ENCODE measurements at regions not wholly inside any gene's neighbourhood (a gene's known extent, or its start where the extent isn't known, plus 50 kb on each side); places are given as distances from the start of the nearest gene placed in this dataset.

GRCh38 chr4:20532871-20533870 is 167.1 kb upstream of the PACRGL start:
- no peak for DNase-seq

- no peak for DNase-seq
These were observed 161.4 kb upstream of the PACRGL start for GRCh38 chr4:20538905-20539304.

DNA sequence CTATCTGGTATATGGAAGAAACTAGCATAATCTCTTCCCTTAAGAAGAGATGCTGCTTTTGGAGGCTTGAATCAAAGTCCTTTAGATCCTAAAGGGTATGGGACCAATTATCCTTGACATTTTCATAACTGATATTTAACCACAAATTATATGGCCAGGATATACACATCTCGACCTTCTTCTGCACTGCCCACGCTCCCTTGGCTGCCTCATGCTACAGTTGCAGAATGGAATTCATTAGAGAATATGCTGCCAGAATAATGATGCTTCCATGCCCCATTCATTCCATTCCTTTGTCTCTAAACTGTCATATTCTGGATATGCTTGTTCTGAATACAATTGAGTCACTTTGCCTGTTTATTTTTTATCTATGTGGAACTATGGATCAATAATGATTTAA is 157.1 kb upstream of the PACRGL start:
- DNase-seq, result no peak

DNA sequence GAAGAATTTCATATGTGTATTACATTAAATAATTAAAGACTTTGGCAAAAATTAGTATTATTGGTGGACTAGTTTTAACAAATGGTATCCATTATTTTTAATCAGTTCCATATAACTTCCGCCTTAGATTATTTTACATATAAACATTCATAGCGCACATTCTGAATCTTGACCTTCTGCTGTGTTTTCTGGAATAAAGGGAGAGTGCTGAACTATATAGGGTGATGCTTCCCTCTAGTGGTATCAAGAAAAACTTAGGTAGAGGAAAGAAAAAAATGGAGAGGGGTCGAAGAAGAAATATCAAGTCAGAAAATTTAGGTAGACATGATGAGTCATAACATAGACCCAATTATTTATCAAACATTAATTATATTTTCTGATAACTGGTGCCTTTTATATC is 155.6 kb upstream of the PACRGL start:
- no peak for DNase-seq

- no peak for DNase-seq
These were observed 148.3 kb upstream of the PACRGL start for GRCh38 chr4:20552004-20552403.

DNA sequence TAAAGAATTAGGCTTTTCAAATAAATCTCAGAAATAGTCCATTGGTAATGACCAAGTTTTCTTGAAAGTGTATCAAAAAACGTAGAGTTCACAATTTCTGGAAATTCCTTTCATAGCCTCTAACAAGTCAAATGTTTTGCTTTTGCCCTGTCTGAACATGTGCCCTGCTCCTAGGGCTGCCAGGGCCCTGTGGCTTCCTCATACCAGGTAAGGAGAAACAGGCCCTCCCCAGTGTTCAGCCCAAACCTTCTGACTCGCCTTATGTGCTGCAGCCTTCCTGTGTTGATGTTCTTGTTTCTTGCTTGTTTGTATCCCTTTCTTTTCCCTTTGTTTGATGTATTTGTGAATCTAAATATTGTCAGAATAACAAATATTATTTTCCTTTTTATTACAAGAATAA is 146.1 kb upstream of the PACRGL start:
- DNase-seq, result no peak

- no peak for DNase-seq
These were observed 135.1 kb upstream of the PACRGL start for GRCh38 chr4:20565075-20565721.

- DNase-seq, result no peak
These were observed 129.1 kb upstream of the PACRGL start for GRCh38 chr4:20570981-20571715.

- no peak for DNase-seq
These were observed 127.3 kb upstream of the PACRGL start for GRCh38 chr4:20572976-20573375.

GRCh38 chr4:20574986-20575385 is 125.3 kb upstream of the PACRGL start:
- DNase-seq, result no peak

GRCh38 chr4:20575486-20575885 is 124.8 kb upstream of the PACRGL start:
- no peak for DNase-seq

- DNase-seq, result no peak
These were observed 123.4 kb upstream of the PACRGL start for GRCh38 chr4:20576861-20577260.

GRCh38 chr4:20577702-20578101 is 122.6 kb upstream of the PACRGL start:
- DNase-seq, result no peak

DNA sequence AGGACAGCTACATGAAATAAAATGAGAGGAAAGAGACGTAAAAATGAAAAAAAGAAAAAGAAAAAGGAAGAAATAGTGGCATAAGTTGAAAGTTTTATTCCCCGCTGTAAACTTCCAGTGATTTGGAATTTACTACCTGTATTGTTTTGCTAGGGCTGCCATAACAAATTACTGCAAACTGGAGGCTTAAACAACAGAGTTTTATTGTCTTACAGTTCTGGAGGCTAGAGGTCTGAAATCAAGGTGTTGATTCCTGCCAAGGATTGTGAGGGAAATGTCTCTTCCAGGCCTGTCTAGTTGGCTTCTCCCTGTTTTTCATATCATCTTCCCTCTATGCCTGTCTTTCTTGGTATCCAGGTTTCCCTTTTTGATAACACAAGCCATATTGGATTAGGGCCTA is 119.4 kb upstream of the PACRGL start:
- no peak for DNase-seq

- no peak for DNase-seq
These were observed 110.8 kb upstream of the PACRGL start for GRCh38 chr4:20589436-20589835.

DNA sequence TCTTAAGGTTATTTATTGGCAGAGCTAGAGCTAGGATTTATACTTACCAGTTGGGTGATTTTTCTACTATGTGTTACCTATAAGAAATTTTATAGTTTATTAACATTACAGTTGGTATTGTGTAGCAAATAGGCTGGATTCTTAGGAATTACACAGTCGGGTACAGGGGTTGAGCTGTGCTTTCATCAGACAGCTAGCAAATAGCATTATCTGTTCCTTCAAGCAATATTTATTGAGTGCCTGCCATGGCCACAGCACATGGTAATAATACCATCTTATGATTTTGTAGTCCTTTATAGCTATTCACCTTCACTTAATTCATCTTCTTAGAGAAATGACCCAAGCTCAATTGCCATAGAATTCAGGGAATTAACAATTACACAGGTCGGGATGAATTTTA is 109.4 kb upstream of the PACRGL start:
- no peak for DNase-seq

DNA sequence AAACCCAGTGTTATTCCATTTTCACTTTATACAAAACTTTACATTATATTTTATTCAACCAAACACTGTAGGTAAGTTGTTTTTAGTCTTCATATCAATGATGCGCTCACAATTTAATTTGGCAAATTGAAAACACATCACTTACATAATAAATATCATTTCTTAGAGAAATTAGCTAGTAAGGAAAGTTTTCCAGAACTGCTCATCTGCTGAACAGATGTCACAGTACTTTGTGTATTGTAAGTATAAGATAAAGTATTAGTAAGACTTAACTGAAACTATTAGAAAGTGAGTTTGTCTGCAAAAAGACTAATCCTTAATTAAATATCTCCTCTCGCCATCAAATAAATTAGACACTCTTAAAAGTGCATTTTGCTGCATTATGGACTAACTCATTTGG is 108.7 kb upstream of the PACRGL start:
- DNase-seq, result no peak

- no peak for DNase-seq
These were observed 108.2 kb upstream of the PACRGL start for GRCh38 chr4:20592013-20592412.

DNA sequence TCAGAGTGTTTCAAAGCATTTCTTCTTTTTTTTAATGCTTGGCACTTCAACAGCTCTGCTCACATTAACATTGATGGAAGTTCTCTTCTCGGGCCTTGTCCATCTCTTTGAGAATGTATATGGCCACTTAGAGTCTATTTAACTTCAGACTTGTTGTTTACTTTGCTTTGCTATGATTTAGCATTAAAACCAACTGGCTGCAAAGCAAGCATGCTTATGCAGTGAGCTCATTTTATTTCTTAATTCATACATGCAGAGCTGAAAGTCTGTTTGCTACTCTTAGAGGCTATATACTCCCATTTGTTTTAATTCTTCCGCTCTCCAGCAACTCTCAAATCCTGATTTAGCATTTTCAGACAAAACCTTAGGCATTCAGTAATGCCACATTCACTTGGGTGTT is 107.6 kb upstream of the PACRGL start:
- no peak for DNase-seq

GRCh38 chr4:20598626-20599025 is 101.6 kb upstream of the PACRGL start:
- no peak for DNase-seq

DNA sequence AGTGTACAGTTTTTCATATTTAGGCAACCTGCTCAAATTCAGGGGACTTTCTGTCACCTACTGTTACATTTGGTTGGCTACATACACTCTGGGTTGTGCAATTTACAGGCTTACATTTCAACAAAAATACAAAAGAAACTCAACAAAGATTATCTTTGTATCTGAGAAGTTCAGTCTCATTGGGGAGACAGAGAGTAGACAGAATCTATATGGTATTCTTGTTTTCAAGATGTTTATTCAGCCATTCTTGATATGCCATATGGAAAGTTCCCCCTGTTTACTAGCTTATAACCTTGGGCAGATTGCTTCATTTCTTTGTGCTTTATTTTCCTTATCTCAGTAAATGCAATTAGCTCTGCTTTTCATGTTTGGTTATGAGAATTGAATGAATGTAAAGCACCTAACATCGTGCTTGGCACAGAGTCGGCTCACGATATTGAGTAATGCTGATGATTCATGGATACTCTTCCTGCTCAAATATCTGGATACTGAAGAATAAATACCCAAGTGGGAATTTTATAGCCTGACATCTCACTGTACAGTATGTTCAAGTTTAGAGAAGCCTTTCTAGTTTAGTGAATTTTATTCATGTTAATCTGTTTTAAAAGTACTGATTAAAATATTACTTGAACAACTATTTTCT is 96.5 kb upstream of the PACRGL start:
- DNase-seq, result no peak

DNA sequence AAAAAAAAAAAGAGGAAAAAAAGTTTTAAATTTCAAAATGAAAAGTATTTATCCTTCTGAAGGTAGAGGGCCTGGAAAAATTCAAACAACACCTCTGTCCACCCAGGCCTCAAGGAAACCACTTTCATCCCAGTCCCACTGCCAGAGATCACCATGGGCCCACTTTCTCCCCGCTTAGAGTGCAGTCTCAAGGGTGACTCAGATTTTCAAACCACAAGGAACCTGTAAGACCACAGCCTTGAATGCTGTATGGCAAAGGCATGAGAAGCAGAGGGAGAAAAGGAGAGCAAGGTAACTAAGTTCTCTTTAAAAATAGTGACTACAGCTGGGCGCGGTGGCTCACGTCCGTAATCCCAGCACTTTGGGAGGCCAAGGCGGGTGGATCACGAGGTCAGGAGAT is 87.9 kb upstream of the PACRGL start:
- no peak for DNase-seq

DNA sequence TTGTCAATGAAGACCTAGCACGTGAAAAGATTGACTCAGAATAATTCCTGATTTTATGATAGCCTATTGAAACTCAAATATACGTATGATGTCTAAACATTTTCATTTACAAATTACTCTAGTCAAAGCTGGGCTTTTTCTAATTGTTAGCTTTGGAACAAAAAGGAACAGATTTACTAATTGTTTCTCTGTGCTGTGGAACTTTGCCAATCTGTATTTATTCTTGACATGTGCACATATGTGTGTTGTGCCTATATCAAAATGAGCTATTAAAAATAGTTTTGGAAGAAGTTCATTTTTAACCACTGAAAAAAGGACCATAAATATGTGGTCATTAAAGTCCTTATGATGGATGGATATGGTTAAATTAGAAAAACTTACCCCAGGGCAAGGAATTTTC is 85.4 kb upstream of the PACRGL start:
- DNase-seq, result no peak
